GM18519 (cell line): ENCODE measurements at regions not wholly inside any gene's neighbourhood (a gene's known extent, or its start where the extent isn't known, plus 50 kb on each side); places are given as distances from the start of the nearest gene placed in this dataset.

ENCODE experiments used
- ATAC-seq: cut with Tn5 transposase; IDR thresholded peaks from one replicate; pipeline ENCODE4 v1.9.1; 2021; ENCODE audit warnings: mild to moderate bottlenecking, moderate library complexity; ENCODE audit not compliant: unreplicated experiment, low FRiP score

GRCh38 chr18:43563780-43564179 lies 286.5 kb upstream of the SYT4 start:
- ATAC-seq = no peak

GRCh38 chr18:43570593-43570992 lies 293.3 kb upstream of the SYT4 start:
- ATAC-seq = no peak

DNA sequence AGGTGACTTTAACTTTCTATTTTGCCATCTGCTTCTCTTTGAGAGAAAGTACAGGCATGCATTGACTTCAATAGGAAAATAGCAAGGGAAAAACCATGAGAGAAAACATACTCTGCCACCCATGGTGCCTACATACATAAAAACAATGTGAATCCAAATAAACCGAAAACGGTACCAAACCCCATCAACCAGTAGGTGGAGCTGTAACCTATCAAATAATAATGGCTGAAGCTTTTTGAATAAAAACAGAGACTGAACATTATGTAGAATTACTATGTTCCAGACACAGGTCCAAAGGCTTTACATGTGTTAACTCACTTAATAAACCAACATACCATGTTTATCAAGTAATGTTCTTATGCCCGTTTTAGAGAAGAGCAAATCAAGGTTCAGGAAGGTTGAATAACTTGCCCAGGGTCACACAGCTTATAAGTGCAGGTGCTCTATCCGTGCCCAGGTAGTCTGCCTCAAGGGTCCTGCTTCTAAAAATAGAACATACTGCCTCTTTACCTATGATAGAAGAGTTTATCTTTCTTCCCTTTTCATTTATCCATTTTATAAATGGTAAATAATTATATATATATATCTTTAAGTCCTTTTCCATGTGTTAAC lies 293.9 kb upstream of the SYT4 start:
- peak; percentile 53 for ATAC-seq

DNA sequence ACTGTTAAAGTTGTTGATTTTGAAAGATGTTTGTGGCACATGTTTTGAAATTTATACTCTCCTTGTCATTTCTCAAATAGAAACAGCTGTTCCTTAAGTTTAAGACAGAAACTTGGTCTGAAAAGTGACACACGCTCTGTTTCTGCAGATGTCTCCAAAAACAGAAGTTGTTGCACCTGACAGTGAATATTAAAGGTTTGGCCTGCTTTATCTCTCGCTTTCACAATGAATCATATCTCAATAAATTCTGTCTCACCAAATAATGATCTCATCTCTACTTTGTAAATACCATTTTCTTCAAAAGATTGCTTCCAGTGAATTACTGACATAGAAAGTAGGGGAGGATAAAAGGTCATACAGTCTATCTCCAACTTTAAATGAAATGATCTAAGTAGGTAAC lies 294.9 kb upstream of the SYT4 start:
- ATAC-seq = peak; percentile 68

DNA sequence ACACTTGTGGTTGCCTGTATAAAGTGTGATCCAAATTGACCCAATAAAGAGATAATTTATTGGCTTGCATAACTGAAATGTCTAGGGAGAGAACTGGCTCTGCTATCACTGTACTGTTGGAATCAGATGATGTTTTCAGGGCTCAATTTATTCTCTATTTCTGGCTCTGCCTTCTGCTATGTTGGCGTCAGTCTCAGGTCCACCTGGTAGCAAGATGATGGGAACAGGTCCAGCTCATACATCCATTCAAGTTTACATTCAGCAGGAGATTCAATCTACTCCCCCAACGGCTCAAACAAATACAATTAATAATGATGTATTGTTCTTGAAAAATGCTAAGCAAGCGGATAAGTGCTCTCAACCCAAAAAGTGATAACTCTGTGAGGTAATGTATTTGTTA lies 297.7 kb upstream of the SYT4 start:
- ATAC-seq = no peak

GRCh38 chr18:43578211-43578610 lies 300.9 kb upstream of the SYT4 start:
- no peak for ATAC-seq

- ATAC-seq = no peak
These were observed 301.4 kb upstream of the SYT4 start for GRCh38 chr18:43578706-43579105.

- no peak for ATAC-seq
These were observed 304.7 kb upstream of the SYT4 start for GRCh38 chr18:43581936-43582519.

GRCh38 chr18:43587538-43588153 lies 310.4 kb upstream of the SYT4 start:
- ATAC-seq = peak; percentile 64

DNA sequence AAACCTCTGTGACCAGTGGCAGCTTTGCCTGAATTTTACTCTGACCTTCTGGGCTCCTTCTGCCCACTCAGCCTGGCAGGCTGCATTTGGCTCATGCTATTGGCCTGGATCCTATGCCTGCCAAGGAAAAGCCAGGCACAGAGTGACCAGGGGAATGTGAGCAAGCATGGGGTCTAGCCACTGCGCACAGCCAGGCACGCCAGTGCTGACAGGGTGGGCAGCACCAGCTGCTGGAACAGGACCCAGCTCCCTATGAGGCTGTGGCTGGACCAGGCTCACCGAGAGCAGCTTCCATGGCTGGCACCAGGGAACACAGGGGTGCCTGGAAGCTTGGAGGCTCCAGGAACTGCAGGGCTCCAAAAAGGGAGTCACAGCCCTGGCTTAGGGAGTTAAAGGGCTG lies 311.5 kb upstream of the SYT4 start:
- no peak for ATAC-seq

- no peak for ATAC-seq
These were observed 312.4 kb upstream of the SYT4 start for GRCh38 chr18:43589611-43590151.

DNA sequence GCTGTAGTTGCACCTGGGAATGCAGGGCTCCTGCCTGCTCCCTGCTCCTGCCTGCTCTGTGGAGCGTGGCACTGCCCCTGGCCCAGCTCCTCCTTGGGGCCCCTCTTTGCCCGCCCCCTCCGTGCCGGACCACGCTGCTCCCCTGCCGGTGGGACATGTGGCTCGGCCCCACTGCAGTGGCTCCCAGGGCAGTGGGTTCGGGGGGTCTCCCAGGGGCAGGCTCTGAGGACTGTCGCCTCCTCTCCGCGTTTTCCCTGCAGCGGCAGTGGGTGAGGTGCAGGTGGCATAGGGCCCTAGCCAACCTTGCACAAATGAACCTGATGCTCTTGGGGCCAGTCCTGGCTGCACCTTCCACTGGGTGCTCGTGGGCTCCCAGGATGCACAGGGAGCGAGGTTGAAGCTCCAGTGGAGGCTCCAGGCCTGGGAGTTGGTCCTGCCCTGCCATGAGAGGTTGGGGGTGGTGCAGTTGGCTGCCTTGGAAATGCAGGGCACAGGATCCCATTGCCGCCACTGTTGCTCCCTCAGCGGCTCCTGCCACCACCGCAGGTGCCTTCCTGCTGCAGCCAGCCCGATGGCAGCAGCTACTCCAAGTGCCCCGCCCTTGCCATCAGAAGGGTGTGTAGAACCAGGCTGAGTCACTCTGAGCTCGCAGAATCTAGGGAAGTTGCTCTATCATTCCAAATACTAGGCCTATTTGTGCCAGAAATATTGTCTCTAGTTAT lies 313.1 kb upstream of the SYT4 start:
- ATAC-seq = no peak

GRCh38 chr18:43592269-43592668 lies 315.0 kb upstream of the SYT4 start:
- ATAC-seq = no peak

DNA sequence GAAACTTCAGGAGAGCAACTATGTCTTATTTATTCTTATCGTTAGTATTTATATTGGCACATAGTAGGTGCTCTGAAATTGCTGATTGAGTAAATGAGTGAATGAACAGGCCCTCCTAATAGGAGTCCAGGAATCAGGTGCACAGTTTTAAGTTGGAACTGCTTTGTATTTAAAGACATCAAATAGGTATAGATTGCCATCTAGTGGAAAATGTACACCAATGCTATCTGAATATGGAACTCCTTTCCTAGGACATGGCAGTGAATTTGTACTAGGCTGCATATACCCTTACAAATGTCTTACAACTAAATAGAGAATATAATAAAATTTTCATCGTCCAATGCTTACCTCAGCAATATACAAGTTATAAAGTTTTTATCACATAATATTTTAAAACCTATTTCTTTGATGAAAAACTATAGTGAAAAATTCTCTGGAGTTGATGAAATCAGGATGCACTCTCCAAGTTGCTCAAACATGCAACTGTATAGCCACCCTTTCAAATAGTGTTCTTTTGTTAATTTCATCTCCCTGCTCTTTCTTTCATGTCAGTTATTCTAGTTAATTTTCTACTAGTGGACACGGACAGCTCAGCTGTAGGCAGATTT lies 318.9 kb upstream of the SYT4 start:
- ATAC-seq = peak; percentile 87

- no peak for ATAC-seq
These were observed 324.1 kb upstream of the SYT4 start for GRCh38 chr18:43601432-43601831.

DNA sequence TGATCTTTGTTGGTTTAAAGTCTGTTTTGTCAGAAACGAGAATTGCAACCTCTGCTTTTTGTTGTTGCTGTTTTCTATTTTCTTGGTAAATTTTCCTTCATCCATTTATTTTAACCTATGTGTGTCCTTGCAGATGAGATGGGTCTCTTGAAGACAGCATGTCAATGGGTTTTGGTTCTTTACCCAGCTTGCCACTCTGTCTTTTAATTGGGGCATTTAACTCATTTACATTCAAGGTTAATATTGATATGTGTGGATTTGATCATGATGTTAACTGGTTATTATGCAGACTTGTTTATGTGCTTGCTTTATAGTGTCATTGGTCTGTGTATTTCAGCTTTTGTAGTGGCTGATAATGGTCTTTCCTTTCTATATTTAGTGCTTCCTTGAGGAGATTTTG lies 327.9 kb upstream of the SYT4 start:
- ATAC-seq = no peak

- ATAC-seq = no peak
These were observed 329.5 kb upstream of the SYT4 start for GRCh38 chr18:43606795-43607194.

- peak; percentile 85 for ATAC-seq
These were observed 343.6 kb upstream of the SYT4 start for GRCh38 chr18:43620936-43621335.

- no peak for ATAC-seq
These were observed 344.7 kb upstream of the SYT4 start for GRCh38 chr18:43622024-43622423.

GRCh38 chr18:43625582-43625981 lies 348.3 kb upstream of the SYT4 start:
- no peak for ATAC-seq
